22Rv1 (cell line): ENCODE measurements at regions not wholly inside any gene's neighbourhood (a gene's known extent, or its start where the extent isn't known, plus 50 kb on each side); places are given as distances from the start of the nearest gene placed in this dataset.

Source experiments
- ZFX ChIP-seq: fragments of 450-650 bp; IDR thresholded peaks from 2 replicates; pipeline ENCODE4 v1.6.1; 2017; ENCODE audit warnings: antibody characterized with exemption, borderline replicate concordance
- TF ChIP-seq, protein P1 (sequence below): fragments of 450-650 bp; IDR thresholded peaks from 2 replicates; pipeline ENCODE4 v1.5.1; 2017; ENCODE audit warnings: mild to moderate bottlenecking

DNA sequence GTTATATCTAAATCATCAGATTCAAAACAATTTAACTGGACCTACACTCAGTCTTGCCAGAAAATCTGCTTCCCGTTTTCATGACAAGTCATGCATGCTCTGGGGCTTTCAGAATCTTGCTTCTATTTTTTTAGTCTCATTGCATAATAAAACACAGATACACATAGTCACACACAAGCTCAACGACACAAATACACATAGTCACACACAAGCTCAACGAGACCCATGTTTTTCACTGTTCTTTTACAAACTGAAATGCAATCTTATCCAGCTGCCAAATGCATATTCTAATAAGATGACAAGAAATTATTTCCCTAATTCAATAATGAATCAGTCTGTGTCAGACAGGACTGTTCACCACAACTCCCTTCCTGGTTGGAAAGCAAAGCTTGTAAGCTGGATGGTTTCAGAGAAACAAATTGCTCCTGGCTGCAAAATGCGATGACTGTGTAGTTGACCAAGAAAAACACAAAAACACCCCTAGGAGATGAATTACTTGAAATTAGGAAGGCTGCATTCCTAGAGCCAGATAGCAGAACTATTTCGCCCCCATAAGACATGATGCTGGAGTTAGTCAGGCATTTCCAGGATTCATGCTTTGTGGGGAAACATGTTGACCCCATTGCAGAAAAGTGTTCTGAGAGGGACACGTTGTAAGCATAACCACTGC, 208.7 kb downstream of the CHIC2 start:
- TF ChIP-seq, protein P1, sequence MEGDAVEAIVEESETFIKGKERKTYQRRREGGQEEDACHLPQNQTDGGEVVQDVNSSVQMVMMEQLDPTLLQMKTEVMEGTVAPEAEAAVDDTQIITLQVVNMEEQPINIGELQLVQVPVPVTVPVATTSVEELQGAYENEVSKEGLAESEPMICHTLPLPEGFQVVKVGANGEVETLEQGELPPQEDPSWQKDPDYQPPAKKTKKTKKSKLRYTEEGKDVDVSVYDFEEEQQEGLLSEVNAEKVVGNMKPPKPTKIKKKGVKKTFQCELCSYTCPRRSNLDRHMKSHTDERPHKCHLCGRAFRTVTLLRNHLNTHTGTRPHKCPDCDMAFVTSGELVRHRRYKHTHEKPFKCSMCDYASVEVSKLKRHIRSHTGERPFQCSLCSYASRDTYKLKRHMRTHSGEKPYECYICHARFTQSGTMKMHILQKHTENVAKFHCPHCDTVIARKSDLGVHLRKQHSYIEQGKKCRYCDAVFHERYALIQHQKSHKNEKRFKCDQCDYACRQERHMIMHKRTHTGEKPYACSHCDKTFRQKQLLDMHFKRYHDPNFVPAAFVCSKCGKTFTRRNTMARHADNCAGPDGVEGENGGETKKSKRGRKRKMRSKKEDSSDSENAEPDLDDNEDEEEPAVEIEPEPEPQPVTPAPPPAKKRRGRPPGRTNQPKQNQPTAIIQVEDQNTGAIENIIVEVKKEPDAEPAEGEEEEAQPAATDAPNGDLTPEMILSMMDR, result no peak
- no peak for TF ChIP-seq ZFX
